PC-9 (cell line): ENCODE measurements at regions not wholly inside any gene's neighbourhood (a gene's known extent, or its start where the extent isn't known, plus 50 kb on each side); places are given as distances from the start of the nearest gene placed in this dataset.

Source experiments
- BruUV-seq: library from RNA; stranded (reverse); fragments of 400-500 nt; replicated peaks from 2 replicates; lab custom pipeline; 2021; lab: Mats Ljungman, UMichigan
- CTCF ChIA-PET: fragments of 300-600 bp; sonication (Branson Sonifier 250); formaldehyde crosslinking; loops from one replicate; lab custom pipeline; 2022; ENCODE audit warnings: antibody characterized with exemption; lab: Charles Lee
- POLR2A ChIA-PET: fragments of 300-600 bp; sonication (Branson Sonifier 250); formaldehyde crosslinking; loops from one replicate; lab custom pipeline; 2022; ENCODE audit warnings: antibody characterized with exemption; ENCODE audit not compliant: unreplicated experiment; lab: Charles Lee
- DNase-seq, 2 experiments: peaks; one replicate each; pipeline versions ENCODE4 v3.0.0 to v3.0.0-alpha.2; 2015 to 2022; ENCODE audit warnings: mixed read lengths in 1 of 2
- H2AFZ ChIP-seq: fragments of 200-600 bp; sonication (generic); 2 replicates; pipeline ENCODE4 v1.8.1; 2017; ENCODE audit warnings: antibody characterized with exemption
- H3F3A ChIP-seq: fragments of 200-600 bp; sonication (generic); 2 replicates; pipeline ENCODE4 v1.8.1; 2017; ENCODE audit warnings: antibody characterized with exemption, mild to moderate bottlenecking, low read depth; ENCODE audit not compliant: insufficient read depth
- H3K27ac ChIP-seq: fragments of 200-600 bp; sonication (generic); 2 replicates; pipeline ENCODE4 v1.6.1; 2016; ENCODE audit warnings: mixed run types
- H3K27me3 ChIP-seq: fragments of 200-600 bp; sonication (generic); 2 replicates; pipeline ENCODE4 v1.6.1; 2016; ENCODE audit warnings: low read depth, mixed run types; ENCODE audit not compliant: insufficient read depth
- H3K36me3 ChIP-seq: fragments of 200-600 bp; sonication (generic); 2 replicates; pipeline ENCODE4 v1.6.1; 2016; ENCODE audit warnings: low read depth, mixed run types
- H3K4me1 ChIP-seq: fragments of 200-600 bp; sonication (generic); replicated peaks from 2 replicates; pipeline ENCODE4 v1.6.1; 2016; ENCODE audit warnings: mixed run types; ENCODE audit not compliant: insufficient read depth
- H3K4me2 ChIP-seq: fragments of 200-600 bp; sonication (generic); 2 replicates; pipeline ENCODE4 v1.6.1; 2017; ENCODE audit warnings: mixed run types
- H3K4me3 ChIP-seq: fragments of 200-600 bp; sonication (generic); 2 replicates; pipeline ENCODE4 v1.6.1; 2016; ENCODE audit warnings: mixed run types
- H3K79me2 ChIP-seq: fragments of 200-600 bp; sonication (generic); 2 replicates; pipeline ENCODE4 v1.6.1; 2017; ENCODE audit warnings: low read depth, mixed run types
- H3K9me2 ChIP-seq: fragments of 200-600 bp; sonication (generic); 2 replicates; pipeline ENCODE4 v1.8.1; 2017; ENCODE audit warnings: mild to moderate bottlenecking; ENCODE audit not compliant: insufficient read depth
- H3K9me3 ChIP-seq: fragments of 200-600 bp; sonication (generic); 2 replicates; pipeline ENCODE4 v1.8.1; 2016; ENCODE audit warnings: low read depth; ENCODE audit not compliant: insufficient read depth
- H4K20me1 ChIP-seq: fragments of 200-600 bp; sonication (generic); 2 replicates; pipeline ENCODE4 v1.8.1; 2017; ENCODE audit not compliant: insufficient read depth
- EZH2 ChIP-seq: fragments of 200-600 bp; sonication (generic); IDR thresholded peaks from 2 replicates; pipeline ENCODE4 v1.8.0; 2017; ENCODE audit warnings: antibody characterized with exemption, low read depth
- intact Hi-C: fragments of 100-400 bp; cut with micrococcal nuclease; formaldehyde crosslinking; loops from one replicate; pipeline ENCODE4 v1.10.0; 2022; ENCODE audit not compliant: unreplicated experiment
- TF ChIP-seq, protein P1 (sequence below): fragments of 200-600 bp; sonication (generic); conservative IDR thresholded peaks from 2 replicates; pipeline ENCODE4 v1.6.1; 2017; ENCODE audit warnings: mixed run types, antibody characterized with exemption, mild to moderate bottlenecking, moderate library complexity

DNA sequence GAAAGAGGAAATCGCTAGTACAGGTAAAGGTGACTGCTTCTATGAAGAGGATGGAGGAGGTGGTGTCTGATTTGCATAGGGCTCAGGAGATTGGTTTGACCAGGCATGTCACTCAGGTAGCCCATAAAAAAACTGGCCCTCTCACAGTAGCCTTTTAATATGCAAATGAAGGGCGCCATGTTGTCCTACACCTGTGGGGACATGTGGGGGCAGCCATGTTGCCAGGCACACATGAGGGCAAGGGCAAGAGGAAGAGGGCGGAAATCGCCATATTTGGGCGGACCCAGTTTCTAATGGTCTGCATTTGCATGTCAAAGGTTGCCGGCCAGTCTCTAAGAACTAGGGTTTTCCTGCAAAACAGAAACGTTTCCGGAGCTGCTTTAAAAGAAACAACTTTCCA, 1330.6 kb downstream of the DSC3 start:
- Histone ChIP-seq H3K4me2 (no peak overlapping the region), H3K9me3 (no peaks in the 10 kb centered on the region), H4K20me1 (no peaks in the 10 kb centered on the region), H3K36me3 (no peaks in the 10 kb centered on the region), H3K4me3 (no peak overlapping the region), H3K4me1 (no peaks in the 10 kb centered on the region), H3K79me2 (no peaks in the 10 kb centered on the region), H3F3A (no peaks in the 10 kb centered on the region), H3K9me2 (no peaks in the 10 kb centered on the region; the same call in 1 of the 2 replicates), H3K27me3 (no peaks in the 10 kb centered on the region), H3K27ac (no peak overlapping the region), H2AFZ (no peak overlapping the region)
- TF ChIP-seq, protein P1, sequence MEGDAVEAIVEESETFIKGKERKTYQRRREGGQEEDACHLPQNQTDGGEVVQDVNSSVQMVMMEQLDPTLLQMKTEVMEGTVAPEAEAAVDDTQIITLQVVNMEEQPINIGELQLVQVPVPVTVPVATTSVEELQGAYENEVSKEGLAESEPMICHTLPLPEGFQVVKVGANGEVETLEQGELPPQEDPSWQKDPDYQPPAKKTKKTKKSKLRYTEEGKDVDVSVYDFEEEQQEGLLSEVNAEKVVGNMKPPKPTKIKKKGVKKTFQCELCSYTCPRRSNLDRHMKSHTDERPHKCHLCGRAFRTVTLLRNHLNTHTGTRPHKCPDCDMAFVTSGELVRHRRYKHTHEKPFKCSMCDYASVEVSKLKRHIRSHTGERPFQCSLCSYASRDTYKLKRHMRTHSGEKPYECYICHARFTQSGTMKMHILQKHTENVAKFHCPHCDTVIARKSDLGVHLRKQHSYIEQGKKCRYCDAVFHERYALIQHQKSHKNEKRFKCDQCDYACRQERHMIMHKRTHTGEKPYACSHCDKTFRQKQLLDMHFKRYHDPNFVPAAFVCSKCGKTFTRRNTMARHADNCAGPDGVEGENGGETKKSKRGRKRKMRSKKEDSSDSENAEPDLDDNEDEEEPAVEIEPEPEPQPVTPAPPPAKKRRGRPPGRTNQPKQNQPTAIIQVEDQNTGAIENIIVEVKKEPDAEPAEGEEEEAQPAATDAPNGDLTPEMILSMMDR = no peak
- no peak for TF ChIP-seq EZH2
- BruUV-seq = no TSS peak
- no peak for DNase-seq
- CTCF ChIA-PET = no interaction called here
- POLR2A ChIA-PET = no interaction called here
- intact Hi-C loops = no loop called here

DNA sequence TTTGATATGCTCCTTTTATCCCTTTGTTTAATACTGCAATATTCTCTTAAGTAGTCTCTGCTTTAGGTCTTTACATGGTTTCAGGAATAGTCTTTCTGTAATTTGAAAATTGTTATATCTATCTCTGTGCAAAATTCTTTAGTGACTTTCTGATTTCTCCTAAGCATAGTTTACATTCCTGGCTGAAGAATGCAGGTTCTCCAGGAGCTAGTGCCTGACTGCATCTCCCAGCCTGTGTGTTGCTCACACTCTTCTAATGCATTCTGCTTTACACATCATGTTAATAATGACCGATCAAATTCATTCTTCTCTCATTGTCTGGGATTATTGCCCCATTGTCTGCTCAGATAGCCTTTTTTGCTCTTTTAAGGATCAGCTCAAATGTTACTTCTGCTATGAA, 1349.2 kb downstream of the DSC3 start:
- Histone ChIP-seq H3K27me3 (no peaks in the 10 kb centered on the region), H3K79me2 (no peaks in the 10 kb centered on the region), H3K36me3 (no peaks in the 10 kb centered on the region), H3K9me2 (no peaks in the 10 kb centered on the region), H3F3A (no peaks in the 10 kb centered on the region), H4K20me1 (no peaks in the 10 kb centered on the region), H3K4me3 (no peak overlapping the region), H3K4me1 (no peaks in the 10 kb centered on the region), H2AFZ (no peak overlapping the region), H3K27ac (no peak overlapping the region), H3K9me3 (no peaks in the 10 kb centered on the region), H3K4me2 (no peak overlapping the region)
- intact Hi-C loops = no loop called here
- TF ChIP-seq EZH2 = no peak
- TF ChIP-seq, protein P1 = no peak
- POLR2A ChIA-PET = no interaction called here
- no peak for DNase-seq
- BruUV-seq = no TSS peak
- CTCF ChIA-PET = no interaction called here

DNA sequence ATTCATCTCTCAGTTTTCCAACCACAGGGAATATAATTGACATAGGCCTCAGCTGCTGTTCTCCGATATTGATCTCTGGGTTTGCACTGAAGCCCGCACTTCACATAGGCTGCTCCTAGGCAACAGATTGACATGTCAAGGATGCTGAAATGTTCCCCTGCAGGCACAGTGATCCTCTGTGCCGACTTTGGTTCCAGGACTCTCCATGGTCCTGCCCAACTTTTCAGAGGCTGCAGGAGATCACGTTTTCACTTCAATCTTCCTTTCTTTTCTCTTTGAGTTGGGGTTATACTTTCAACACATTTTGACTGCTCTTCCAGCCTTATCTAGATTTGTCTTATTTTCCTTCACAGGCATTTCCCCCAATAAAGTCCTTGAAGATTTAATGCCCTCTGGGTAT, 1361.0 kb downstream of the DSC3 start:
- Histone ChIP-seq H3K36me3 (no peaks in the 10 kb centered on the region), H4K20me1 (no peaks in the 10 kb centered on the region), H3K9me2 (no peaks in the 10 kb centered on the region), H2AFZ (no peak overlapping the region), H3K4me1 (no peaks in the 10 kb centered on the region), H3K27me3 (no peaks in the 10 kb centered on the region), H3K27ac (no peak overlapping the region), H3K4me2 (no peak overlapping the region), H3K9me3 (no peaks in the 10 kb centered on the region), H3F3A (no peaks in the 10 kb centered on the region), H3K79me2 (no peaks in the 10 kb centered on the region), H3K4me3 (no peak overlapping the region)
- BruUV-seq = no TSS peak
- ChIA-PET POLR2A (no interaction called here), CTCF (no interaction called here)
- DNase-seq = no peak
- TF ChIP-seq, protein P1 = no peak
- TF ChIP-seq EZH2 = no peak
- intact Hi-C loops = no loop called here
